ENCODE measurements at regions not wholly inside any gene's neighbourhood (a gene's known extent, or its start where the extent isn't known, plus 50 kb on each side); places are given as distances from the start of the nearest gene placed in this dataset.

GRCh38 chr1:90573736-90574135 lies 143.4 kb downstream of the BARHL2 start:
- DNase-seq: no peak
- 56 to 67% methylated on average over 1 to 3 of the region's 3 CpGs for WGBS, 2 donors (ENCODE audit: low coverage in 1 of 2)
- Histone ChIP-seq H3K4me1 (no peaks in the 10 kb centered on the region), H3K27me3 (no peaks in the 10 kb centered on the region), H3K36me3 (no peaks in the 10 kb centered on the region), H3K9me3 (no peaks in the 10 kb centered on the region), H3K27ac (no peak overlapping the region), H3K4me3 (no peak overlapping the region)
- intact Hi-C loops (cut with DNase I; ENCODE audit: low total_unique reads): no loop called here
- TF ChIP-seq EP300 (IDR thresholded peaks at IDR 0.05; ENCODE audit: low read depth): no peak
- no peak for TF ChIP-seq CTCF (IDR thresholded peaks at IDR 0.05)
- TF ChIP-seq POLR2A (IDR thresholded peaks at IDR 0.05): no peak
- no peak for TF ChIP-seq POLR2AphosphoS5 (IDR thresholded peaks at IDR 0.05)
- in situ Hi-C loops (cut with MboI; ENCODE audit: low pct_ligation_motif_present in 1 of 4, low pct_unique_long_range_greater_than_20kb in 1 of 4, low sequenced_read_pairs in 3 of 4): no loop called here

GRCh38 chr1:90572446-90572845 lies 144.7 kb downstream of the BARHL2 start:
- H3K9me3 ChIP-seq: no peaks in the 10 kb centered on the region
- H3K27me3 ChIP-seq: no peaks in the 10 kb centered on the region
- 69 to 85% methylated on average over 3 of the region's 3 CpGs for WGBS, 2 donors (ENCODE audit: low coverage in 1 of 2)
- no peaks in the 10 kb centered on the region for H3K4me1 ChIP-seq
- intact Hi-C loops (cut with DNase I; ENCODE audit: low total_unique reads): no loop called here
- no peak for DNase-seq
- in situ Hi-C loops (cut with MboI; ENCODE audit: low pct_ligation_motif_present in 1 of 4, low pct_unique_long_range_greater_than_20kb in 1 of 4, low sequenced_read_pairs in 3 of 4): no loop called here
- no peak overlapping the region for H3K4me3 ChIP-seq
- H3K27ac ChIP-seq: no peak overlapping the region
- no peaks in the 10 kb centered on the region for H3K36me3 ChIP-seq
- no peak for TF ChIP-seq POLR2AphosphoS5 (IDR thresholded peaks at IDR 0.05)
- no peak for TF ChIP-seq POLR2A (IDR thresholded peaks at IDR 0.05)
- no peak for TF ChIP-seq EP300 (IDR thresholded peaks at IDR 0.05; ENCODE audit: low read depth)
- TF ChIP-seq CTCF (IDR thresholded peaks at IDR 0.05): no peak

GRCh38 chr1:90568436-90568835 lies 148.7 kb downstream of the BARHL2 start:
- Histone ChIP-seq H3K4me3 (no peak overlapping the region), H3K9me3 (no peaks in the 10 kb centered on the region), H3K27ac (no peak overlapping the region), H3K36me3 (no peaks in the 10 kb centered on the region), H3K4me1 (no peaks in the 10 kb centered on the region), H3K27me3 (no peaks in the 10 kb centered on the region)
- intact Hi-C loops (cut with DNase I; ENCODE audit: low total_unique reads) (no loop called here), in situ Hi-C loops (cut with MboI; ENCODE audit: low pct_ligation_motif_present in 1 of 4, low pct_unique_long_range_greater_than_20kb in 1 of 4, low sequenced_read_pairs in 3 of 4) (no loop called here)
- WGBS, 2 donors (ENCODE audit: low coverage in 1 of 2): 80 to 87% methylated on average over 1 to 2 of the region's 2 CpGs
- no peak for DNase-seq
- TF ChIP-seq POLR2A (IDR thresholded peaks at IDR 0.05): no peak
- TF ChIP-seq EP300 (IDR thresholded peaks at IDR 0.05; ENCODE audit: low read depth): no peak
- no peak for TF ChIP-seq POLR2AphosphoS5 (IDR thresholded peaks at IDR 0.05)
- no peak for TF ChIP-seq CTCF (IDR thresholded peaks at IDR 0.05)

- H3K27me3 ChIP-seq: no peaks in the 10 kb centered on the region
- H3K4me3 ChIP-seq: no peak overlapping the region
- no peaks in the 10 kb centered on the region for H3K36me3 ChIP-seq
- no peak overlapping the region for H3K27ac ChIP-seq
- H3K4me1 ChIP-seq: no peaks in the 10 kb centered on the region
- no peaks in the 10 kb centered on the region for H3K9me3 ChIP-seq
- TF ChIP-seq EP300 (IDR thresholded peaks at IDR 0.05; ENCODE audit: low read depth) (no peak), POLR2AphosphoS5 (IDR thresholded peaks at IDR 0.05) (no peak), POLR2A (IDR thresholded peaks at IDR 0.05) (no peak), CTCF (IDR thresholded peaks at IDR 0.05) (no peak)
- in situ Hi-C loops (cut with MboI; ENCODE audit: low pct_ligation_motif_present in 1 of 4, low pct_unique_long_range_greater_than_20kb in 1 of 4, low sequenced_read_pairs in 3 of 4) (no loop called here), intact Hi-C loops (cut with DNase I; ENCODE audit: low total_unique reads) (no loop called here)
- DNase-seq: no peak
- 78 to 83% methylated on average over 2 of the region's 2 CpGs for WGBS, 2 donors (ENCODE audit: low coverage in 1 of 2)
Measured at GRCh38 chr1:90564164-90564563, 152.9 kb downstream of the BARHL2 start.

Data from transverse colon (tissue), 4 donors.